ENCODE measurements at regions not wholly inside any gene's neighbourhood (a gene's known extent, or its start where the extent isn't known, plus 50 kb on each side); places are given as distances from the start of the nearest gene placed in this dataset.

GRCh38 chr13:73583331-73583730, 524.5 kb downstream of the KLF5 start:
- Histone ChIP-seq H3K4me3 (ENCODE audit: low read length) (no peak overlapping the region), H3K9me3 (ENCODE audit: low read length) (no peaks in the 10 kb centered on the region), H3K36me3 (ENCODE audit: insufficient read depth, low read length) (no peaks in the 10 kb centered on the region), H3K79me2 (replicated peaks; ENCODE audit: insufficient read depth, low read length) (no peaks in the 10 kb centered on the region), H4K20me1 (ENCODE audit: insufficient read depth) (no peaks in the 10 kb centered on the region), H3K27me3 (ENCODE audit: insufficient read depth, low read depth, low read length) (no peaks in the 10 kb centered on the region), H3F3A (ENCODE audit: insufficient read depth, low read length, poor library complexity, severe bottlenecking) (no peaks in the 10 kb centered on the region), H3K4me2 (ENCODE audit: low read length) (no peak overlapping the region), H3K9ac (ENCODE audit: low read length) (no peak overlapping the region), H3K9me2 (ENCODE audit: insufficient read depth, low read length) (no peaks in the 10 kb centered on the region), H2AFZ (ENCODE audit: low read depth, low read length) (no peak overlapping the region), H3K27ac (ENCODE audit: low read length) (no peak overlapping the region)
- no peak for TF ChIP-seq SMC3 (conservative IDR thresholded peaks at IDR 0.05; ENCODE audit: poor library complexity)
- TF ChIP-seq RAD21 (conservative IDR thresholded peaks at IDR 0.05): no peak
- no peak for TF ChIP-seq REST (IDR thresholded peaks at IDR 0.05; ENCODE audit: borderline replicate concordance)
- TF ChIP-seq TAF1 (IDR thresholded peaks at IDR 0.05; ENCODE audit: low read depth): no peak
- TF ChIP-seq POLR2AphosphoS5 (IDR thresholded peaks at IDR 0.05): no peak
- TF ChIP-seq CTCF (IDR thresholded peaks at IDR 0.05; ENCODE audit: poor library complexity, severe bottlenecking): no peak
- TF ChIP-seq EZH2 (IDR thresholded peaks at IDR 0.05; ENCODE audit: borderline replicate concordance, insufficient read depth, low read length, poor library complexity, severe bottlenecking): no peak
- TF ChIP-seq MXI1 (conservative IDR thresholded peaks at IDR 0.05; ENCODE audit: poor library complexity, severe bottlenecking): no peak

GRCh38 chr13:73580513-73581267, 521.9 kb downstream of the KLF5 start:
- Histone ChIP-seq H3K9ac (ENCODE audit: low read length) (no peak overlapping the region), H3K79me2 (replicated peaks; ENCODE audit: insufficient read depth, low read length) (no peaks in the 10 kb centered on the region), H3K36me3 (ENCODE audit: insufficient read depth, low read length) (no peaks in the 10 kb centered on the region), H4K20me1 (ENCODE audit: insufficient read depth) (no peaks in the 10 kb centered on the region), H3K27me3 (ENCODE audit: insufficient read depth, low read depth, low read length) (no peaks in the 10 kb centered on the region), H3K4me2 (ENCODE audit: low read length) (no peak overlapping the region), H3F3A (ENCODE audit: insufficient read depth, low read length, poor library complexity, severe bottlenecking) (no peaks in the 10 kb centered on the region), H3K27ac (ENCODE audit: low read length) (no peak overlapping the region), H3K9me2 (ENCODE audit: insufficient read depth, low read length) (no peaks in the 10 kb centered on the region), H3K9me3 (ENCODE audit: low read length) (no peaks in the 10 kb centered on the region), H3K4me3 (ENCODE audit: low read length) (no peak overlapping the region), H2AFZ (ENCODE audit: low read depth, low read length) (no peak overlapping the region)
- no peak for TF ChIP-seq POLR2AphosphoS5 (IDR thresholded peaks at IDR 0.05)
- no peak for TF ChIP-seq CTCF (IDR thresholded peaks at IDR 0.05; ENCODE audit: poor library complexity, severe bottlenecking)
- no peak for TF ChIP-seq EZH2 (IDR thresholded peaks at IDR 0.05; ENCODE audit: borderline replicate concordance, insufficient read depth, low read length, poor library complexity, severe bottlenecking)
- no peak for TF ChIP-seq REST (IDR thresholded peaks at IDR 0.05; ENCODE audit: borderline replicate concordance)
- TF ChIP-seq TAF1 (IDR thresholded peaks at IDR 0.05; ENCODE audit: low read depth): no peak
- no peak for TF ChIP-seq RAD21 (conservative IDR thresholded peaks at IDR 0.05)
- no peak for TF ChIP-seq EP300 (conservative IDR thresholded peaks at IDR 0.05; ENCODE audit: poor library complexity, severe bottlenecking)
- no peak for TF ChIP-seq SMC3 (conservative IDR thresholded peaks at IDR 0.05; ENCODE audit: poor library complexity)
- no peak for TF ChIP-seq MXI1 (conservative IDR thresholded peaks at IDR 0.05; ENCODE audit: poor library complexity, severe bottlenecking)

Measured in neural cell (in vitro differentiated cells).